Naive thymus-derived CD4-positive, alpha-beta T cell (primary cell): ENCODE measurements at regions not wholly inside any gene's neighbourhood (a gene's known extent, or its start where the extent isn't known, plus 50 kb on each side); places are given as distances from the start of the nearest gene placed in this dataset.

ENCODE experiments used
- ATAC-seq: fragments of 150-1000 bp; cut with Tn5 transposase; 2 replicates; pipeline ENCODE4 v1.10.0; 2021; ENCODE audit warnings: mild to moderate bottlenecking, moderate library complexity
- CTCF ChIA-PET: fragments of 350-600 bp; sonication (Branson Sonifier 250); formaldehyde crosslinking; loops from one replicate; lab custom pipeline; 2021; ENCODE audit warnings: antibody characterized with exemption; lab: Charles Lee
- POLR2A ChIA-PET: fragments of 350-600 bp; sonication (Branson Sonifier 250); formaldehyde crosslinking; loops from one replicate; lab custom pipeline; 2021; ENCODE audit warnings: antibody characterized with exemption, inconsistent platforms; lab: Charles Lee
- DNase-seq, 9 donors: peaks; one replicate each; pipeline versions ENCODE4 v3.0.0 to v3.0.0-alpha.2; 2020 to 2022; ENCODE audit warnings: mixed read lengths in 1 of 9
- H3K27ac ChIP-seq: one replicate; pipeline ENCODE4 v1.7.0; 2013; ENCODE audit warnings: mild to moderate bottlenecking, low read depth, low read length, moderate library complexity
- H3K27me3 ChIP-seq, 2 donors: one replicate each; pipeline ENCODE4 v1.7.0; 2013; ENCODE audit warnings: low read length in 2 of 2, mild to moderate bottlenecking in 2 of 2, moderate library complexity in 2 of 2; ENCODE audit not compliant: control insufficient read depth in 2 of 2, insufficient read depth in 2 of 2
- H3K36me3 ChIP-seq, 3 experiments: 1 replicate in 2 of 3; 2 replicates in 1 of 3; pipeline ENCODE4 v1.7.0; 2013; ENCODE audit warnings: low read length in 3 of 3, mild to moderate bottlenecking in 3 of 3, moderate library complexity in 1 of 3; ENCODE audit not compliant: insufficient read depth in 3 of 3, control insufficient read depth in 2 of 3
- H3K4me1 ChIP-seq, 2 donors: one replicate each; pipeline ENCODE4 v1.7.0; 2013; ENCODE audit warnings: low read length in 2 of 2, mild to moderate bottlenecking in 2 of 2, moderate library complexity in 1 of 2; ENCODE audit not compliant: control insufficient read depth in 2 of 2, insufficient read depth in 2 of 2
- H3K4me3 ChIP-seq: 2 replicates; pipeline ENCODE4 v1.7.0; 2013; ENCODE audit warnings: mild to moderate bottlenecking, low read length
- H3K9me3 ChIP-seq, 3 experiments: 1 replicate in 2 of 3; 2 replicates in 1 of 3; pipeline ENCODE4 v1.7.0; 2013; ENCODE audit warnings: low read length in 3 of 3; ENCODE audit not compliant: control insufficient read depth in 2 of 3
- H3K27ac Mint-ChIP-seq, 9 donors: one replicate each; pipeline ENCODE4 v1.8.0; 2020 to 2022; ENCODE audit warnings: mixed read lengths in 9 of 9, mild to moderate bottlenecking in 8 of 9, moderate library complexity in 5 of 9, inconsistent platforms in 2 of 9
- H3K27me3 Mint-ChIP-seq, 5 donors: one replicate each; pipeline ENCODE4 v1.8.0; 2021 to 2022; ENCODE audit warnings: mixed read lengths in 5 of 5, mild to moderate bottlenecking in 1 of 5
- H3K36me3 Mint-ChIP-seq, 5 donors: one replicate each; pipeline ENCODE4 v1.8.0; 2020 to 2022; ENCODE audit warnings: mixed read lengths in 5 of 5, mild to moderate bottlenecking in 3 of 5, inconsistent platforms in 1 of 5
- H3K4me1 Mint-ChIP-seq, 7 donors: one replicate each; pipeline ENCODE4 v1.8.0; 2020 to 2022; ENCODE audit warnings: mixed read lengths in 7 of 7, mild to moderate bottlenecking in 3 of 7, inconsistent platforms in 1 of 7
- H3K4me3 Mint-ChIP-seq, 10 donors: one replicate each; pipeline ENCODE4 v1.8.0; 2020 to 2022; ENCODE audit warnings: mild to moderate bottlenecking in 10 of 10, mixed read lengths in 10 of 10, moderate library complexity in 6 of 10, inconsistent platforms in 2 of 10
- H3K9me3 Mint-ChIP-seq, 11 donors: one replicate each; pipeline ENCODE4 v1.8.0; 2020 to 2022; ENCODE audit warnings: mixed read lengths in 11 of 11, mild to moderate bottlenecking in 4 of 11, inconsistent platforms in 1 of 11, moderate library complexity in 1 of 11
- intact Hi-C, 2 donors: fragments of 100-400 bp; cut with micrococcal nuclease; formaldehyde crosslinking; loops; one replicate each; pipeline ENCODE4 v1.15.1; 2023

- Mint-ChIP-seq H3K27ac (no peak overlapping the region), H3K9me3 (peaks cover 0 to 2% (median 0%) of the 10 kb centered on the region in 11 donors), H3K36me3 (no peaks in the 10 kb centered on the region), H3K27me3 (peaks cover 0 to 3% (median 0%) of the 10 kb centered on the region in 5 donors), H3K4me1 (no peaks in the 10 kb centered on the region), H3K4me3 (no peak overlapping the region)
- DNase-seq, result no peak
- no peak for ATAC-seq
- intact Hi-C loops, result no loop called here
- no peaks in the 10 kb centered on the region for H3K36me3 ChIP-seq
- no peak overlapping the region for H3K4me3 ChIP-seq
- no peak overlapping the region for H3K27ac ChIP-seq
- CTCF ChIA-PET, result no interaction called here
- H3K9me3 ChIP-seq, result no peaks in the 10 kb centered on the region
- H3K27me3 ChIP-seq, result no peaks in the 10 kb centered on the region
- H3K4me1 ChIP-seq, result no peaks in the 10 kb centered on the region
- POLR2A ChIA-PET, result no interaction called here
These were observed 205.0 kb downstream of the TFEC start for GRCh38 chr7:115825456-115826115.

GRCh38 chr7:115822801-115823200 is 207.8 kb downstream of the TFEC start:
- Histone ChIP-seq H3K4me1 (no peaks in the 10 kb centered on the region), H3K27ac (no peak overlapping the region), H3K4me3 (no peak overlapping the region), H3K9me3 (no peaks in the 10 kb centered on the region), H3K27me3 (no peaks in the 10 kb centered on the region), H3K36me3 (no peaks in the 10 kb centered on the region)
- H3K27ac Mint-ChIP-seq, result no peak overlapping the region
- H3K4me1 Mint-ChIP-seq, result peaks cover 0 to 1% (median 0%) of the 10 kb centered on the region in 7 donors
- H3K4me3 Mint-ChIP-seq, result no peak overlapping the region
- intact Hi-C loops, result no loop called here
- peaks cover 0 to 2% (median 0%) of the 10 kb centered on the region in 11 donors for H3K9me3 Mint-ChIP-seq
- no peaks in the 10 kb centered on the region for H3K36me3 Mint-ChIP-seq
- POLR2A ChIA-PET, result no interaction called here
- H3K27me3 Mint-ChIP-seq, result peaks cover 0 to 6% (median 0%) of the 10 kb centered on the region in 5 donors
- CTCF ChIA-PET, result no interaction called here
- DNase-seq (no peak), ATAC-seq (no peak)

GRCh38 chr7:115822380-115822779 is 208.2 kb downstream of the TFEC start:
- POLR2A ChIA-PET, result no interaction called here
- intact Hi-C loops, result no loop called here
- H3K4me1 Mint-ChIP-seq, result peaks cover 0 to 1% (median 0%) of the 10 kb centered on the region in 7 donors

GRCh38 chr7:115816318-115816974 is 214.1 kb downstream of the TFEC start:
- CTCF ChIA-PET, result no interaction called here
- POLR2A ChIA-PET, result no interaction called here
- H3K27ac ChIP-seq, result no peak overlapping the region
- no peaks in the 10 kb centered on the region for H3K4me1 ChIP-seq
- Mint-ChIP-seq H3K27ac (no peak overlapping the region), H3K4me1 (peaks cover 0 to 1% (median 0%) of the 10 kb centered on the region in 7 donors), H3K36me3 (no peaks in the 10 kb centered on the region), H3K27me3 (peaks cover 0 to 8% (median 0%) of the 10 kb centered on the region in 5 donors), H3K9me3 (peaks cover 0 to 2% (median 0%) of the 10 kb centered on the region in 11 donors), H3K4me3 (no peak overlapping the region)
- DNase-seq (no peak), ATAC-seq (no peak)
- H3K9me3 ChIP-seq, result no peaks in the 10 kb centered on the region
- H3K4me3 ChIP-seq, result no peak overlapping the region
- intact Hi-C loops, result loop anchor here in 1 of 2 donors (10.0 kb wide), 1 partner anchor 62 kb away; no protein-coding TSS in a partner anchor
- no peaks in the 10 kb centered on the region for H3K27me3 ChIP-seq
- H3K36me3 ChIP-seq, result no peaks in the 10 kb centered on the region

More at GRCh38 chr7:115822380-115822779, 208.2 kb downstream of the TFEC start:
- Mint-ChIP-seq H3K4me3 (no peak overlapping the region), H3K9me3 (peaks cover 0 to 2% (median 0%) of the 10 kb centered on the region in 11 donors), H3K27me3 (peaks cover 0 to 6% (median 0%) of the 10 kb centered on the region in 5 donors), H3K36me3 (no peaks in the 10 kb centered on the region), H3K27ac (no peak overlapping the region)
- Histone ChIP-seq H3K36me3 (no peaks in the 10 kb centered on the region), H3K27ac (no peak overlapping the region), H3K27me3 (no peaks in the 10 kb centered on the region), H3K9me3 (no peaks in the 10 kb centered on the region), H3K4me1 (no peaks in the 10 kb centered on the region), H3K4me3 (no peak overlapping the region)
- no peak for ATAC-seq
- DNase-seq, result no peak
- CTCF ChIA-PET, result no interaction called here

GRCh38 chr7:115812794-115813193 is 217.8 kb downstream of the TFEC start:
- H3K9me3 Mint-ChIP-seq, result peaks cover 0 to 2% (median 0%) of the 10 kb centered on the region in 11 donors
- Histone ChIP-seq H3K27me3 (no peaks in the 10 kb centered on the region), H3K36me3 (no peaks in the 10 kb centered on the region), H3K4me3 (no peak overlapping the region), H3K27ac (no peak overlapping the region), H3K9me3 (no peaks in the 10 kb centered on the region), H3K4me1 (no peaks in the 10 kb centered on the region)
- intact Hi-C loops, result loop anchor here in 1 of 2 donors (10.0 kb wide), 1 partner anchor 58 kb away; no protein-coding TSS in a partner anchor
- ChIA-PET CTCF (no interaction called here), POLR2A (no interaction called here)
- no peak overlapping the region for H3K27ac Mint-ChIP-seq
- peaks cover 0 to 5% (median 0%) of the 10 kb centered on the region in 5 donors for H3K27me3 Mint-ChIP-seq
- no peak overlapping the region for H3K4me3 Mint-ChIP-seq
- no peaks in the 10 kb centered on the region for H3K4me1 Mint-ChIP-seq
- DNase-seq (no peak), ATAC-seq (no peak)
- no peaks in the 10 kb centered on the region for H3K36me3 Mint-ChIP-seq

- ChIA-PET POLR2A (no interaction called here), CTCF (no interaction called here)
- Histone ChIP-seq H3K27ac (no peak overlapping the region), H3K36me3 (no peaks in the 10 kb centered on the region), H3K4me1 (no peaks in the 10 kb centered on the region), H3K27me3 (no peaks in the 10 kb centered on the region), H3K9me3 (no peaks in the 10 kb centered on the region), H3K4me3 (no peak overlapping the region)
- DNase-seq (no peak), ATAC-seq (no peak)
- no peak overlapping the region for H3K4me3 Mint-ChIP-seq
- H3K27ac Mint-ChIP-seq, result no peak overlapping the region
- no peaks in the 10 kb centered on the region for H3K27me3 Mint-ChIP-seq
- intact Hi-C loops, result no loop called here
- no peaks in the 10 kb centered on the region for H3K36me3 Mint-ChIP-seq
- peaks cover 0 to 4% (median 0%) of the 10 kb centered on the region in 11 donors for H3K9me3 Mint-ChIP-seq
- H3K4me1 Mint-ChIP-seq, result no peaks in the 10 kb centered on the region
These were observed 225.1 kb downstream of the TFEC start for GRCh38 chr7:115805458-115805857.
